Brain pericyte (primary cell): ENCODE measurements at regions not wholly inside any gene's neighbourhood (a gene's known extent, or its start where the extent isn't known, plus 50 kb on each side); places are given as distances from the start of the nearest gene placed in this dataset.

Source experiments
- DNase-seq: peaks from one replicate; pipeline ENCODE4 v3.0.0-alpha.2; 2012; ENCODE audit warnings: low read depth, low spot score

DNA sequence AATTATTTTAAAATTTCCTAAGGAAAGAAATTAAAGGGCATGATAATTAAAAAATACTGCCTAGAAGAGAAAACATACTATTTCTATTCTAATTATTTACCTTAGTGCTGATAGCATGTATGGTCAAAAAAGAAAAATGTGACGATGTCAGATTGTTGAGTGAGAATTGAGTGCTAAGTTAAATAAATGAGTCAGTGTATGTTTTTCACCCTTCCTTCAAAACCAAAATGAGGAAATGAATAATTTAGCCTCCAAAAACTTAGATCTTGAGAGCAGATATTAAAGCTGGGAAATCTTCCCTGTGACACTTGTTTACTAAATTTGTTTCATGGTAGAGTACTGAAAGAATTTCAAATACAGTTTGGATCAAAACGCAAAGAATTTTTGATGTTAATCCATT lies 58.6 kb upstream of the NYAP2 start:
- DNase-seq: no peak

- DNase-seq: peak; percentile 44
Measured at GRCh38 chr2:225337183-225337582, 62.3 kb upstream of the NYAP2 start.

DNA sequence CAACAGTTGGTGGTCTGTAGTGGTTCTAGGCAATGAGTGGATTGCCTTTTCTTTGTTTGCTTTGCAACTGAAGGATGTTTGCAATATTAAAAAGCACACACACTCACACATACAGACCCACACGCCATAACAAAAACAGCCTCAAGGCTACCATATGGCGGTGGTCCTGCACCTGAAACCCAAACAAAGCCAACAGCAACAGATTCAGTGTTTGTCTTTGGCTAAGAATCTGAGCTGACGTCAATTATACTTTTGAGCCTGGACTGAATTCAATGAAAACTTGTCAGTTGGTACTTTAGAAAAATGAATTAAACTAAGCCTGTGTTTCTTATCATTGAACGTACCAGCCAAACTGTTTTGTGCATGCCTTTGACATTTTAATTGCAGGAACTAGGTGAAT lies 65.0 kb upstream of the NYAP2 start:
- peak; percentile 96 for DNase-seq

GRCh38 chr2:225328192-225328591 lies 71.3 kb upstream of the NYAP2 start:
- no peak for DNase-seq

- DNase-seq: peak; percentile 54
Measured at GRCh38 chr2:225326969-225327368, 72.5 kb upstream of the NYAP2 start.

- DNase-seq: no peak
Measured at GRCh38 chr2:225319872-225320271, 79.6 kb upstream of the NYAP2 start.

DNA sequence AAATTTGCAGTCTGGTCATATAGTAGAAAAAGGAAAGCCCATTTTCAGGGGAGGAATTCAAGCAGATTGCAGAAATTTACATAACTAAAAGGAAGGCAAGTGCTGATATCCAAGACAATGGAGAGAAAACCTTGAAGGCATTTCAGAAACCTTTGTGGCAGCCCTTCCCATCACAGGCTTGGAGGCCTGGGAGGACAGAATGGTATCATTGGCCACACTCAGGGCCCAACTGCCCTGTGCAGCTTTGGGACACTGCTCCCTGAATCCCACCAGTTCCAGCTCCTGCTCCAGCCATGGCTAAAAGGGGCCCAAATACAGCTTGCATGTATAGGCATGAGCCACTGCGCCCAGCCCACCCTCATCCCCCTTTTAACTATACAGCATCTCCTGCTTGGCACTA lies 81.1 kb upstream of the NYAP2 start:
- DNase-seq: no peak

DNA sequence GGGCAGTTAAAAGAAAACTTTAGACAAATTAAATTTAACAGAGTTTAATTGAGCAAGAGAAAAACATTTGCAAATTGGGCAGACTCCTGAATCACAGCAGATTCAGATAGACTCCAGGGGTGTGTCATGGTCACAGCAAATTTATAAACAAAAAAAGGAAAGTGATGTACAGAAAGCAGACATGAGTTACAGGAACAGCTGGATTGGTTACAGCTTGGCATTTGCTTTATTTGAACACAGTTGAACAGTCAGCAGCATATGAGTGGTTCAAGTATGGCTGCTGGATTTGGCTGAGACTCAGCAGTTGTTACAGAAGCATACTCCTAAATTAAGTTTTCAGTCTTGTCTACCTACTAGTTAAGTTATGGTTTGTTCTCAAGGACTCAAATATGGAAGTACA lies 82.3 kb upstream of the NYAP2 start:
- no peak for DNase-seq

- DNase-seq: no peak
Measured at GRCh38 chr2:225310745-225311144, 88.8 kb upstream of the NYAP2 start.

DNA sequence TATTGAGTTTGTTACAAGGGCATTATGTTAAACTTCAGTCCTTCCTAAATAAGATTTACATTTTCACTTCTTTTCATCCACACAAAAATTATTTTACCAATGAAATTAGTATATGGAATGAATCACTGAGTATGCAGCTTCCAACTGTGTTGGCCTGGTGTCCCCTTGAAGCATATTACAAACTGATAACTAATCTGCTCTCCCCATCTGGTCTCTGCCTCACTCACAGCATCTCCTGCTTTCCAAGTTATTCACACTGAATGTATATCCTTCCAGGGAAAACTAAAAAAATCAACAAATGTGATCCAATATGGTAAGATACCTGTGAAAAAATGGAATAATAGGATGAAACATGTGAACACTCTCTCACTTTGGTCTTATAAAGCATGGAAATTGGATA lies 90.0 kb upstream of the NYAP2 start:
- DNase-seq: no peak

GRCh38 chr2:225296951-225297350 lies 102.6 kb upstream of the NYAP2 start:
- DNase-seq: no peak

DNA sequence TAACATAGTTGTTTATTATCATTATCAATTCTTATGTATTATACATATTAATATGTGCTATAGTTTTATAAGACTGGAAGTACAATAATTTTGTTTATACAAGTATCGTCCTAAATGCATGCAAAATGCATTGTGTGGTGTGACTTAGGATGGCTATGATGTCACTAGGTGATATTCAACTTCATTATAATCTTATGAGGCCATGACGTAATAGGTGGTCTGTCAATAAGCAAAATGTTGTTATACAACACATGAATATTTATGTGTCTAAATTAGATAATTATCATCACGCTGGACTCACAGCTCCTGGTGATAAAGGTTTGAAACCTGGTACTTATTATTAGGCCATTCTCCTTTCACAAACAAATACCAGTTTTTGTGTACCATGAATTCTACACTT lies 104.4 kb upstream of the NYAP2 start:
- DNase-seq: no peak

GRCh38 chr2:225293638-225294037 lies 105.9 kb upstream of the NYAP2 start:
- no peak for DNase-seq

DNA sequence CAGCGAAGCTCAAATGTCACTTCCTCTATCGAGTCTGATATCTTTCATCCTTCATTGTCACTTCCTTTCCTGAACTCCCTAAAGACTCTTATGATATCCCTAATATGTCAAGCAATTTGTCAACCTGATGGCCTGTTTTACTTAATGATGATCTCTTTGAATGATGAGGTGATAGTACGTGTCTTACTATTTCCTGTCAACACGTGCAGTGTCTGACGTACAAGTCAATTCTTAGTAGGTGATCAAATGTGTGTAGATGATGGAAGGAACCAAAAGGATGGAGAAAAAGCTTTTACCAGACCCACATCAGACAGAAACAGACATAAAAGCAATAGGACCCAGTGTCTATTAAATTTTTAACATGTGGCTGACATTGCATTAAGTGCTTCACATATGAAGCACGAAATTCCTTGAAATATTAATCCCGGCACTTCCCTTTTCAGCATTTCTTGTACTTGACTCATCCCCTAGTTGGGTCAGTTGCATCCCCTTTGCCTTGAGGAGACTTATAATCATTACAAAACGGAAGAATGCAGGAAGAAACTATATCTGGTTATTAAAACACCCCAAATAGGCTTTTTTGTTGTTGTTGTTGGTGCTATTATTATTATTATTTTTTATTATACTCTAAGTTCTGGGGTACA lies 108.6 kb upstream of the NYAP2 start:
- DNase-seq: no peak

- no peak for DNase-seq
Measured at GRCh38 chr2:225289659-225290058, 109.9 kb upstream of the NYAP2 start.

DNA sequence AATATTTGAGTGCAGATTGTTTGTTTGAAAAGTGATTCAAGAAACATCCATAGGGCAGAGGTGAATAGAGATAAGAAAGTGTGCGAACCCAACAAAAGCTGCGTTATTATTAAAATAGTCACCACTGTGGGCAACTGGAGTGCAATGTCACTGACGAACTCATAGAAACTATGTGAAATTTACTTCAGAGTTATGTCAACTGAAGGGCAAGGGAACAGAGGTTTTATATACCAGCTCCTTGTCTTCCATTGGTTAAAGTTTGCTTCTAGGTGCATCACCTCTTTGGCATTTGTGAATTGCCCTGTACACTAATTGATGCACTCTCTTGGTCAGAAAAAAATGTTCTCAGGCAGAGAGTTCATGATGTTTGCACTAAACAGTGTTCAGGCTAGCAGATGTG lies 110.5 kb upstream of the NYAP2 start:
- no peak for DNase-seq

DNA sequence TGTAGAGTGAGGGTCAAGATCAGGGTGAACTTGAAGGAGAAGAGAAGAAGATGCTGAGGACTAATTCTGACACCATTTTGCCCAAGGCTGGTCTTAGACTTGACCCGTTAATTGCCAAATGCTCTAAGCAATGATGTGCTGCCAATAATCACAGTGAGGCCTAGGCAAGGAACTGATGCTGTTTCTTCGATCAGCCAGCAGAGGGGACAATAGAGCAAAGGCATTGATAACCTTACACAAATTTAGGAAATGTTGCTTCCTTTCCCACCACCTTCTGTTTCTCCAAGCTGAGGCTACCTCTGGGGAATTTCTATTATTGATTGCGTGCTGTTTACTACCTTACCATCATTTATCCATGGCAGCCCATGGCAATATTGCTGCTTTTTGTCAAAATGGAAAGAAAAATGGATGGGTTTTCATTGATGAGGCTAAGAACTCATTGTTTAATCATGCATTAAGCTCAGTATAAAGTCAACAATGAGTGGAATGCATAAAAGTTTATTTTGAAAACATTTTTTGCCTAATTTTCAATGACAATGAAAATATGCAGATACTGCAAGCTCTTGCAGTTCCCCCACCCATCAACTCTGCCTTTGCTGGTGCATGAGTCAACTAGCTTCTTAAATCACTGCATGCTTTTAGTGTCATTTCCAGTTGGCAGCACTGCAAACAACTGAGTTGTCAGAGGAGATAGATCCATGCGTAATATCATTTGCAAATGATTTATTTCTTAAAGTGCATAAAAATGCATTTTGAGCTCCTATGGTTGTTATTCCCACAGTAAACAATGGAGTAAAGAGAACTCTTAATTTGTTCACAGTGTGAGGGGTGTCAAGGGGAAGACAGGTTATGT lies 116.4 kb upstream of the NYAP2 start:
- DNase-seq: peak; percentile 3

GRCh38 chr2:225276207-225276606 lies 123.3 kb upstream of the NYAP2 start:
- DNase-seq: no peak

DNA sequence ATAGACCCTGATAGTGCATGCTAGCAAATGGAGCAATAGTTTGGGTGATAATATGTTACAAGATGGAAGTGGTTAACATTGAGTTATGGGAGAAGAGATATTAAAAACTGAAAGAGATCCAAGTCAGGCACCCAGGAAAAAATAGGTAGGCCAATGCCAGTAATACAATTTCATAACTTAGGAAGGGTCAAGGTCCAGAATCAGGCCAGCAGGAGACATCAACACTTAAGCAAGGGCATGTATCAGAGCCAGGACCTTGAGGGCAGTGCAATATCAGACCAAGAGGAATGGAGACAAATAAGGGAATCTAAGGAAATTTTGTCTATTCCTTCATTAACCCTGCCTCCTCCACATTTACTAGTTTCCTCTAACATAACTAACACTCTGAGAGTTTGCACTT lies 124.1 kb upstream of the NYAP2 start:
- no peak for DNase-seq

DNA sequence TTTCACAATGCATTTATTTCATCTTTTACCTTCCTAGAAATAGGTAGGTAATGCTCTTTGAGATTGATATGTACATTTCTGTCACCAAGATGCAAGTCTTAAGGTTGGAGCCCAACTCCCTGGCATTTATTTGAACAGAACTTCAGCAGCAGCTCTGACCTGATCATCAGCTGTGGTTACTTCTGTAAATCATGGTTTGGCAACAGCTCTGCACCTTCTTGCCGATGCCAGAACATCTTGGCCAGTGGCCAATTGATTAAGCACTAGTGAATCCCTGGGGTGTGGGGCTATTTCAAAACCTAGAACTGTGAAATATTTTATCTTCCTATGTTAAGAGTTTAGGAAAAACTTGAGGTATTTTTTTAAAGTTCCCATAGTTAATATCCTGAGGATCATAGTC lies 124.8 kb upstream of the NYAP2 start:
- no peak for DNase-seq

DNA sequence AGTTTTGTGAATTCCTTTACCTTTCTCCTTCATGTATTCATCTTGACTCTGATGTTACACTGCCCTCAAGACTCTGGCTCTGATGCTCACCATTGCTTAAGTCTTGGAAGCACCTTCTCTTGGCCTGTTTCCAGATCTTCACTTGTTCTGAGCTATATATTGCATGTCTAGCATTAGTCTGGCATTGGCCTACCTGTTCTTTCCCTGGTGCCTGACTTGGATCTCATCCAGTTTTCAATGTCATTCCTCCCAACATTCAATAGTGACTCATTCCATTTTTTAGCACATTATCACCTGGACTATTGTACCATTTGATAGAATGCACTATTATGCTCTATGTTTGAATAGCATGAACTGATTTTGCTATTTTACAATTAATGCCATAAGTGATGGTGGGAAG lies 127.3 kb upstream of the NYAP2 start:
- DNase-seq: no peak

GRCh38 chr2:225270861-225271260 lies 128.6 kb upstream of the NYAP2 start:
- peak; percentile 13 for DNase-seq

DNA sequence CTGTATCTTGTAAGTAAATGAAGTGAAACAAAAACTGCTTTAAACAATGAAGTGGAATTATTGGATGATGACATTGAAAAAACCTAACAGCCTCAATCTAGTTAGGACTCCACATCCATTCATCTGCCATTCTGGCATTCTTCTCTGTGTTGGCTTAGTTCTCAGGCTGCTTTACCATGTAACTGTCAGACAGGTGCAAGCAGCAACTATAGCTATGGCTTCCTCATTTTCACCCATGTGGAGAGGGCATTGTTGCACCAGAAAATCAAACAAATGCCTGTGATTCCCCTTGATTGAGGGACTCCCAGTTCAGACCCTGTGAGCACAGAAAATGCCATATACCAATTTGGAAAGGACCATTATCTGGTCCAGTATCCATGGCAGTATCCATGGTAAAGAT lies 129.5 kb upstream of the NYAP2 start:
- no peak for DNase-seq
